Stimulated activated CD8-positive, alpha-beta memory T cell treated with anti-CD3 and anti-CD28 coated beads, Interleukin-2, amount 100 ng/mL, for 48 hours (primary cell): ENCODE measurements at regions not wholly inside any gene's neighbourhood (a gene's known extent, or its start where the extent isn't known, plus 50 kb on each side); places are given as distances from the start of the nearest gene placed in this dataset.
"Not testable (repeated sequence)": the region's sequence is repeated elsewhere in the genome, so short reads cannot be mapped to it uniquely, and the experiment has no call there.

Experiments used
- DNase-seq, 2 donors: peaks; one replicate each; pipeline ENCODE4 v3.0.0-alpha.2; 2020; ENCODE audit warnings: low read depth in 2 of 2

- no peak for DNase-seq
These were observed 502.6 kb downstream of the ADRA2A start for GRCh38 chr10:111579473-111579872.

- no peak for DNase-seq
These were observed 513.9 kb downstream of the ADRA2A start for GRCh38 chr10:111590703-111591102.

GRCh38 chr10:111593578-111593977, 516.7 kb downstream of the ADRA2A start:
- DNase-seq: no peak

- no peak for DNase-seq
These were observed 518.3 kb downstream of the ADRA2A start for GRCh38 chr10:111595173-111595572.

GRCh38 chr10:111598433-111599059, 521.7 kb downstream of the ADRA2A start:
- DNase-seq: peak; percentile 0 to 9

GRCh38 chr10:111599943-111600342, 523.1 kb downstream of the ADRA2A start:
- DNase-seq: no peak

GRCh38 chr10:111600772-111601171, 523.9 kb downstream of the ADRA2A start:
- no peak for DNase-seq

- DNase-seq: no peak
These were observed 535.4 kb downstream of the ADRA2A start for GRCh38 chr10:111612273-111612672.

GRCh38 chr10:111634191-111634590, 549.4 kb downstream of the GPAM start:
- no peak for DNase-seq

- DNase-seq: no peak
These were observed 537.5 kb downstream of the GPAM start for GRCh38 chr10:111646021-111646420.

GRCh38 chr10:111648046-111648445, 535.5 kb downstream of the GPAM start:
- no peak for DNase-seq

GRCh38 chr10:111649080-111649479, 534.5 kb downstream of the GPAM start:
- not testable (repeated sequence) for DNase-seq

- no peak for DNase-seq
These were observed 533.5 kb downstream of the GPAM start for GRCh38 chr10:111650088-111650487.

- no peak for DNase-seq
These were observed 527.5 kb downstream of the GPAM start for GRCh38 chr10:111656066-111656465.

- no peak for DNase-seq
These were observed 505.8 kb downstream of the GPAM start for GRCh38 chr10:111677759-111678158.

- no peak for DNase-seq
These were observed 496.8 kb downstream of the GPAM start for GRCh38 chr10:111686796-111687195.

GRCh38 chr10:111698711-111699110, 484.9 kb downstream of the GPAM start:
- DNase-seq: no peak

- no peak for DNase-seq
These were observed 479.6 kb downstream of the GPAM start for GRCh38 chr10:111703986-111704385.

- no peak for DNase-seq
These were observed 478.5 kb downstream of the GPAM start for GRCh38 chr10:111705021-111705420.

- no peak for DNase-seq
These were observed 477.2 kb downstream of the GPAM start for GRCh38 chr10:111706331-111706730.

- DNase-seq: no peak
These were observed 476.5 kb downstream of the GPAM start for GRCh38 chr10:111707076-111707475.

- no peak for DNase-seq
These were observed 474.0 kb downstream of the GPAM start for GRCh38 chr10:111709603-111710002.

- DNase-seq: no peak
These were observed 467.5 kb downstream of the GPAM start for GRCh38 chr10:111716032-111716431.

GRCh38 chr10:111724121-111724520, 459.4 kb downstream of the GPAM start:
- no peak for DNase-seq
